ENCODE measurements at regions not wholly inside any gene's neighbourhood (a gene's known extent, or its start where the extent isn't known, plus 50 kb on each side); places are given as distances from the start of the nearest gene placed in this dataset.
"Not testable (repeated sequence)": the region's sequence is repeated elsewhere in the genome, so short reads cannot be mapped to it uniquely, and the experiment has no call there.

DNA sequence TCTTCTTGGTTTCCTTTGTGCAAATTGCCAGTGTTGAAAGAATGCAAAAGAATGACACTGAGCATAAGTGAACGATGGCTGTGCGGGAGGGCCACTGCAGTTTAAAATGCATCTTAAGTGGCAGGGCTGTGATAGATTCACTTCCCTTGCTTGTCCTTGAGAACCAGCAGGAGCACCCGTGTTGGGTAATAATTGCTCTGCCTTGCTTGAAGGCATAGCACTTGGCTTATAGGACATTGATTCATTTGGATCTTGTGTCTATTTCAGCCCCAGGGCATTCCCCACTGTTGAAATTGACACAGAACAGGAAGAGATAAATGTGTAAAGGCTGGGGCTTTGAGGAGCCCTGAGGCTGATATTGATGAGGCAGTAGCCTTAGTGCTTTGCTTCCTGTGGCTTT lies 1003.7 kb upstream of the GYPC start:
- no peaks in the 10 kb centered on the region for H3K9me3 ChIP-seq
- H3K36me3 ChIP-seq (ENCODE audit: low read depth), result no peaks in the 10 kb centered on the region
- ATAC-seq, result no peak
- no peaks in the 10 kb centered on the region for H3K4me1 ChIP-seq (ENCODE audit: low read depth)
- intact Hi-C loops (cut with DNase I, micrococcal nuclease), result no loop called here
- no peak for DNase-seq
- TF ChIP-seq, protein P1, sequence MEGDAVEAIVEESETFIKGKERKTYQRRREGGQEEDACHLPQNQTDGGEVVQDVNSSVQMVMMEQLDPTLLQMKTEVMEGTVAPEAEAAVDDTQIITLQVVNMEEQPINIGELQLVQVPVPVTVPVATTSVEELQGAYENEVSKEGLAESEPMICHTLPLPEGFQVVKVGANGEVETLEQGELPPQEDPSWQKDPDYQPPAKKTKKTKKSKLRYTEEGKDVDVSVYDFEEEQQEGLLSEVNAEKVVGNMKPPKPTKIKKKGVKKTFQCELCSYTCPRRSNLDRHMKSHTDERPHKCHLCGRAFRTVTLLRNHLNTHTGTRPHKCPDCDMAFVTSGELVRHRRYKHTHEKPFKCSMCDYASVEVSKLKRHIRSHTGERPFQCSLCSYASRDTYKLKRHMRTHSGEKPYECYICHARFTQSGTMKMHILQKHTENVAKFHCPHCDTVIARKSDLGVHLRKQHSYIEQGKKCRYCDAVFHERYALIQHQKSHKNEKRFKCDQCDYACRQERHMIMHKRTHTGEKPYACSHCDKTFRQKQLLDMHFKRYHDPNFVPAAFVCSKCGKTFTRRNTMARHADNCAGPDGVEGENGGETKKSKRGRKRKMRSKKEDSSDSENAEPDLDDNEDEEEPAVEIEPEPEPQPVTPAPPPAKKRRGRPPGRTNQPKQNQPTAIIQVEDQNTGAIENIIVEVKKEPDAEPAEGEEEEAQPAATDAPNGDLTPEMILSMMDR (IDR thresholded peaks at IDR 0.05), result no peak
- no peak overlapping the region for H3K4me3 ChIP-seq

DNA sequence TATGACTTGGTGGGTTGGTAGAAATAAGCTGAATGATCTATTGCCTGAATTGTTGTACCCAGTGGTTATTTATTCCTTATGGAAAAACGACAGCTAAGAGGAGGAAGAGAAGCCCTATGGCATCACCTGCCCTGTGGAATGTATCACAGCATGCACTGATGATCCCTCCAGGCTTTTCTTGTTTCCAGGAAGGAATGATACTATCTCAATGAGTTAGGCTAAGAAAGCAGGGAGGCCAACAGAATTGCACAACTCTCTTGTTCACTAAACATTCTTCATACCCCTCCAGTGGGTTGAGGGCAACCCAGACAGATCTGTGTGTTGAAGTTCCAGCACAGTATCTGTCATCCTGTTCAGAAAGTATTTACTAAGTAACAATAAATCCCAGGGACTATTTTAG lies 1001.7 kb upstream of the GYPC start:
- DNase-seq, result no peak
- H3K9me3 ChIP-seq, result no peaks in the 10 kb centered on the region
- H3K4me3 ChIP-seq, result no peak overlapping the region
- H3K36me3 ChIP-seq (ENCODE audit: low read depth), result no peaks in the 10 kb centered on the region
- TF ChIP-seq, protein P1 (IDR thresholded peaks at IDR 0.05), result no peak
- ATAC-seq, result no peak
- no peaks in the 10 kb centered on the region for H3K4me1 ChIP-seq (ENCODE audit: low read depth)
- intact Hi-C loops (cut with DNase I, micrococcal nuclease), result no loop called here

DNA sequence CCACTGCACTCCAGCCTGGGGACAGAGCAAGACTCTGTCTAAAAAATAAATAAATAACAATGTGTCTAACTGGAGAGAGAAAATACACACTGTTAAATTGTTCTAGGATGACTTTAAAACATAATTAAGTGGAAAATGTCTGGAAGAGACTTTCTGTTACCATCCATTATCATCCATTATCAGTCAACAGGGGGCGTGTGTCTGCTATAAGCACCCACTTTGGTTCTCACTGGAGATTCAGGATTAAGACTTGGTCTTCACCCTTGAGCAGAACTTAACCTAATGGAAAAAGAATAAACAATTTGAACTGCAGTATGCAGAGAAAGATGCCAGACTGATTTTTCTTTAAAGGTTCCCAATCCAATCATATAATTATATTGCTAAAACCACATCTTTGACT lies 999.8 kb upstream of the GYPC start:
- no peak overlapping the region for H3K4me3 ChIP-seq
- ATAC-seq, result no peak
- intact Hi-C loops (cut with DNase I, micrococcal nuclease), result no loop called here
- no peaks in the 10 kb centered on the region for H3K4me1 ChIP-seq (ENCODE audit: low read depth)
- H3K9me3 ChIP-seq, result no peaks in the 10 kb centered on the region
- no peak for DNase-seq
- TF ChIP-seq, protein P1 (IDR thresholded peaks at IDR 0.05), result no peak
- H3K36me3 ChIP-seq (ENCODE audit: low read depth), result no peaks in the 10 kb centered on the region

DNA sequence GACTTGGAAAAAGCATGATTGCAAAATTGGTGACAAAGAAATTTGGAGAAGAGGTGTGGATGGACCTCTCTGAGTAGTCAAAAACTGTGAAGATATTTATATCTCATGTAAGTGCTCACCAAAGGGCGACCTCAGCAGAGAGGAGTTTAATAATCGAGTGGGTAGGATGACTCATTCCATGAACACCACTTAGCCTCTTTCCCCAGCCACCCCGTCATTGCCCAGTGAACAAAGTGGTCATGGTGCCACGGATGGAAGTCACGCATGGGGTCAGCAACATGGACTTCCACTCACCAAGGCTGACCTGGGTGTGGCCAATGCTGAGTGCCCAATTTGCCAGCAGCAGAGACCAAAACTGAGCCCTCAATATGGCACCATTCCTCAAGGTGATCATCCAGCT lies 997.4 kb upstream of the GYPC start:
- TF ChIP-seq, protein P1 (IDR thresholded peaks at IDR 0.05), result no peak
- no peaks in the 10 kb centered on the region for H3K9me3 ChIP-seq
- no peaks in the 10 kb centered on the region for H3K36me3 ChIP-seq (ENCODE audit: low read depth)

DNA sequence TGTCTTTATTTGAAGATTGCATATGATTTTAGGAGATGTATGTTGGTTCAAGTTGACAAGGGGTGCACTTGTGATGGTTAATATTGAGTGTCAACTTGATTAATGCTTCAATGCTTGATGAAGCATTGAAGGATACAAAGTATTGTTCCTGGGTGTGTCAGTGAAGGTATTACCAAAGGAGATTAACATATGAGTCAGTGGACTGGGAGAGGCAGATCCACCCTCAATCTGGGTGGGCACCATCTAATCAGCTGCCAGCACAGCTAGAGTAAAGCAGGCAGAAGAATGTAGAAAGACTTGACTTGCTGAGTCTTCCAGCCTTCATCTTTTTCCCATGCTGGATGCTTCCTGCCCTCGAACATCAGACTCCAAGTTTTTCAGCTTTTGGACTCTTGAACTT lies 995.6 kb upstream of the GYPC start:
- ATAC-seq, result peak; percentile 44
- H3K4me3 ChIP-seq; H3K4me1 ChIP-seq (ENCODE audit: low read depth); H3K9me3 ChIP-seq; intact Hi-C loops (cut with DNase I, micrococcal nuclease); DNase-seq; H3K36me3 ChIP-seq (ENCODE audit: low read depth): not testable (repeated sequence)

More for the DNA sequence above, 997.4 kb upstream of the GYPC start:
- DNase-seq, result no peak
- ATAC-seq, result no peak
- intact Hi-C loops (cut with DNase I, micrococcal nuclease), result no loop called here
- Histone ChIP-seq H3K4me1 (ENCODE audit: low read depth) (no peaks in the 10 kb centered on the region), H3K4me3 (no peak overlapping the region)

DNA sequence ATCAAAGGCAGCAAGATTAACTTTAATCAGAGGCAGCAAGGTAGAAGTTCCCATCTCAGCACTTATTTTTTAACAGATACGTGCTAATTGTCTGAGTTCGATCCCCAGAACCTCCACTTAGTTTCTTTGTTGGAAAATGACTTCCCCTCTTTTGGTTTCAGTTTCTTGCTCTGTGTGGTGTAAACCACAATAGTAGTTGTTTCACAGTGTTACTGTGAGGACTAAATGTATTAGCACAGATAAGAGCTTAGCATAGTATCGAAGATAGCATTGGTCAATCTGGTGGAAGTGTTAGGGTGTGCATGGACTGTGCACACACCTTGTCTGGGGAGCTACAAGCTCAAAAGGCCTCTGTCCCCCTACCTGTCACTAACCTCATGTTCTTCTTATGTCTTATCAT lies 988.3 kb upstream of the GYPC start:
- DNase-seq, result no peak
- Histone ChIP-seq H3K9me3 (no peaks in the 10 kb centered on the region), H3K36me3 (ENCODE audit: low read depth) (no peaks in the 10 kb centered on the region), H3K4me1 (ENCODE audit: low read depth) (no peaks in the 10 kb centered on the region), H3K4me3 (no peak overlapping the region)
- intact Hi-C loops (cut with DNase I, micrococcal nuclease), result no loop called here
- TF ChIP-seq, protein P1 (IDR thresholded peaks at IDR 0.05), result no peak
- no peak for ATAC-seq

Measured in mucosa of descending colon (tissue), 3 donors.